ENCODE measurements at regions not wholly inside any gene's neighbourhood (a gene's known extent, or its start where the extent isn't known, plus 50 kb on each side); places are given as distances from the start of the nearest gene placed in this dataset.

- no peaks in the 10 kb centered on the region for H3K9me2 ChIP-seq (ENCODE audit: insufficient read depth, low read length)
- no peaks in the 10 kb centered on the region for H3K79me2 ChIP-seq (replicated peaks; ENCODE audit: insufficient read depth, low read length)
- no peaks in the 10 kb centered on the region for H3F3A ChIP-seq (ENCODE audit: insufficient read depth, low read length, poor library complexity, severe bottlenecking)
- no peaks in the 10 kb centered on the region for H3K36me3 ChIP-seq (ENCODE audit: insufficient read depth, low read length)
- no peak overlapping the region for H3K27ac ChIP-seq (ENCODE audit: low read length)
- H3K4me2 ChIP-seq (ENCODE audit: low read length), result no peak overlapping the region
- no peak overlapping the region for H2AFZ ChIP-seq (ENCODE audit: low read depth, low read length)
- H3K9me3 ChIP-seq (ENCODE audit: low read length), result no peaks in the 10 kb centered on the region
- H3K9ac ChIP-seq (ENCODE audit: low read length), result no peak overlapping the region
- H3K27me3 ChIP-seq (ENCODE audit: insufficient read depth, low read depth, low read length), result no peaks in the 10 kb centered on the region
- H3K4me3 ChIP-seq (ENCODE audit: low read length), result no peak overlapping the region
- no peaks in the 10 kb centered on the region for H4K20me1 ChIP-seq (ENCODE audit: insufficient read depth)
- TF ChIP-seq POLR2AphosphoS5 (IDR thresholded peaks at IDR 0.05) (no peak), REST (IDR thresholded peaks at IDR 0.05; ENCODE audit: borderline replicate concordance) (no peak), CTCF (IDR thresholded peaks at IDR 0.05; ENCODE audit: poor library complexity, severe bottlenecking) (no peak), TAF1 (IDR thresholded peaks at IDR 0.05; ENCODE audit: low read depth) (no peak), SMC3 (conservative IDR thresholded peaks at IDR 0.05; ENCODE audit: poor library complexity) (no peak), EZH2 (IDR thresholded peaks at IDR 0.05; ENCODE audit: borderline replicate concordance, insufficient read depth, low read length, poor library complexity, severe bottlenecking) (no peak), MXI1 (conservative IDR thresholded peaks at IDR 0.05; ENCODE audit: poor library complexity, severe bottlenecking) (no peak), RAD21 (conservative IDR thresholded peaks at IDR 0.05) (no peak), EP300 (conservative IDR thresholded peaks at IDR 0.05; ENCODE audit: poor library complexity, severe bottlenecking) (no peak)
Measured at GRCh38 chr20:54362283-54362682, 113.1 kb upstream of the DOK5 start.

DNA sequence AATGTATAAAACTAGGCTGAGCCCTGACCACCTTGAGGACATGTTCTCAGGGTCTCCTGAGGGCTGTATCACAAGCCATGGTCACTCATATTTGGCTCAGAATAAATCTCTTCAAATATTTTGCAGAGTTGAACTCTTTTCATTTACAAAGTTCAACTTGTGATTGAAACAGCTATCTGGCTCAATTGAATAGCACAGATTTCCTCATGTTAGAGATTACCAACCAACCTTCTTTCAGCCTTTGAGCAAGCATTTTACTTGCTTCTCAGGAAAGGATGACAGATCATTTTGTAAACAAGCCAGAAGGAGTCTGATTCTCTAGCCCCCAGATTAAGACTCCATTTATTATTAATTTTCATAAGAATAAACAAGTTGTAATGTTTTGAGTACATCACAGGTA is 111.0 kb upstream of the DOK5 start:
- H3K4me2 ChIP-seq (ENCODE audit: low read length), result no peak overlapping the region
- no peaks in the 10 kb centered on the region for H3K79me2 ChIP-seq (replicated peaks; ENCODE audit: insufficient read depth, low read length)
- H3K27me3 ChIP-seq (ENCODE audit: insufficient read depth, low read depth, low read length), result no peaks in the 10 kb centered on the region
- no peak overlapping the region for H3K4me3 ChIP-seq (ENCODE audit: low read length)
- H3K27ac ChIP-seq (ENCODE audit: low read length), result no peak overlapping the region
- no peak overlapping the region for H3K9ac ChIP-seq (ENCODE audit: low read length)
- H3K36me3 ChIP-seq (ENCODE audit: insufficient read depth, low read length), result no peaks in the 10 kb centered on the region
- no peaks in the 10 kb centered on the region for H4K20me1 ChIP-seq (ENCODE audit: insufficient read depth)
- no peaks in the 10 kb centered on the region for H3F3A ChIP-seq (ENCODE audit: insufficient read depth, low read length, poor library complexity, severe bottlenecking)
- no peaks in the 10 kb centered on the region for H3K9me3 ChIP-seq (ENCODE audit: low read length)
- no peak overlapping the region for H2AFZ ChIP-seq (ENCODE audit: low read depth, low read length)
- no peak for TF ChIP-seq TAF1 (IDR thresholded peaks at IDR 0.05; ENCODE audit: low read depth)
- no peak for TF ChIP-seq EP300 (conservative IDR thresholded peaks at IDR 0.05; ENCODE audit: poor library complexity, severe bottlenecking)
- no peak for TF ChIP-seq SMC3 (conservative IDR thresholded peaks at IDR 0.05; ENCODE audit: poor library complexity)
- no peak for TF ChIP-seq REST (IDR thresholded peaks at IDR 0.05; ENCODE audit: borderline replicate concordance)
- TF ChIP-seq POLR2AphosphoS5 (IDR thresholded peaks at IDR 0.05), result no peak
- no peak for TF ChIP-seq RAD21 (conservative IDR thresholded peaks at IDR 0.05)
- TF ChIP-seq CTCF (IDR thresholded peaks at IDR 0.05; ENCODE audit: poor library complexity, severe bottlenecking), result no peak
- no peak for TF ChIP-seq MXI1 (conservative IDR thresholded peaks at IDR 0.05; ENCODE audit: poor library complexity, severe bottlenecking)
- no peak for TF ChIP-seq EZH2 (IDR thresholded peaks at IDR 0.05; ENCODE audit: borderline replicate concordance, insufficient read depth, low read length, poor library complexity, severe bottlenecking)
- H3K9me2 ChIP-seq (ENCODE audit: insufficient read depth, low read length), result no peaks in the 10 kb centered on the region
